Activated T-cell treated with anti-CD3 and anti-CD28 coated beads, Interleukin-2, amount 50 U/mL, for 48 hours (primary cell): ENCODE measurements at regions not wholly inside any gene's neighbourhood (a gene's known extent, or its start where the extent isn't known, plus 50 kb on each side); places are given as distances from the start of the nearest gene placed in this dataset.

Experiments
- DNase-seq, 2 experiments: peaks; one replicate each; pipeline ENCODE4 v3.0.0-alpha.2; 2020

DNA sequence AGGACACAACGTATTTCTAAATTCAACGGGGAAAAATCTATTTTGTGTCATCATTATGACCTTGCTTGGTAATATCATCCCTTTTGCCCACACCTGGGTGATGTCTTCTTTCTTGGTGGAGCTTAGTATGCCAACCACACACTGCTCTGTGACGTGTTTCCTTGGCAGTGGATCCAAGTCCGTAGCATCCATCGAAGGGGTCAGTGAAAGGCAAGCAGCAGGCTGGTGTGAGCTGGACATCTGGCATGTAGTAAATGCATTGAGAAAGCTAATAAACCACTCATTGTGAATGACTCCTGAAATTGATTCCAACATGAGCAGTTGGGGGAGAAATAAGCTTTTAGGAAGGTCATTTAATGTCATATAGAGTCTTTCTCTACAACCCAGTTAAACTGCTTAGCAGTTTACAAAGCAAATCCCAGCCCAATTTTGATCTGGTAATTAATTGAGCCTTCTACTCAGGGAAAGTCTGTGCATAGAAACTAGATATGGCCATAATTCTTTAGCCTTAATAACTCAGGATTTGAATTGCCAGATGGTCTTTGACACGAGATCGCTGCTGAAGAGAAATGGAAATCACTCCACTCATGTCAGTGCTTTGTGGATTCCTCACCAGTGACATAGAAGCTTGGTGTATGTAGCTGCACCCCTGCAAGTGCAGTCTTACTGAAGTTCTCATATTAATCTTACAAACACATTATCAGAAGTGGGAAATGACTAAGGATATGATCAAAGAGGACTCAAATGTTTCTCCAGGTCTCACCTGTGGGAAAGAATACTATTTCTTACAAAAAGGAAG lies 494.8 kb downstream of the CMPK2 start:
- no peak for DNase-seq

DNA sequence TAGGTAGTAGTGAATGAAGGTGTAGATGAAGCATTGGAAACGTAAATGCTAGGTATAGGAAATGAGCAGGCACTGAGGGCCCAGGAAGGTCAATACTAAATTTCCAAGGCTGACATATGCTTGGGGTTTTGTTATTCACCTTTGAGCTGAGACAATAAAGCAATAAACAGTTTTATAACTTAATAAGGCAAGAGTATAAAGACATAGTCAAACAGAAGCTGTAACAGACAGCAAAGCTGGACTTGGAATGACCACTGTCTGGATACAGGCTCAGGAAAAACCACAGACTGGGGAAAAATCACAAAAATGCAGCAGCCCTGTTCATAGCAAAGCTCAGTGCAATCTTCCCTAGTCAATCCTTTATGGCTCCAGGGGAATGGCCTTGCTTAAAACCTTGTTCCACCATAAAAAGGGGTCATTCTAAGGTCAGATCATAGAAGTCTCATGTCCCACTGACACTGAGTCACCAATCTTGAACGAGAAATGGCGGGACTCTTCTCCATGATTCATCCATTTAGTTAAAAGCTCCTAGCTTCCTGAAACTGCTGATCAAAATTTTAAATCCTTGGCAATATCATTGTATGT lies 493.3 kb downstream of the CMPK2 start:
- DNase-seq, result no peak

DNA sequence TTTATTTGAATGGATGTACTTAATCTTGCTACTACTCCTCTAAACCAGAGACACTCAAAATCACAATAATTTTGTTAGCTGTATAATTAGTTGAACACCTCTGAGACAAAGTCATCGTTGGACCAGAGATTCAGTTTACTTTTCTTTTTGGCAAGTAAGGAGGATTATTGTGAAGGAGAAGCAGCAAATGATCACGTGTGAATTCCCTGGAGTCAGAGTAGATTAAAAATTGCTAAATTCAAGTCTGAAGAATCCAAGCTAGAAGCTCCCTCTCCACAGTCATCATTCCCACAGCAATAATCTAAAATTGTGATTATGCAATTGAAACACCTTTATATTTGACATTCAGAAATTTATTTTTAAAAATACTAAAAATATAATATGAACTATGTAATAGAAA lies 484.4 kb downstream of the CMPK2 start:
- no peak for DNase-seq

DNA sequence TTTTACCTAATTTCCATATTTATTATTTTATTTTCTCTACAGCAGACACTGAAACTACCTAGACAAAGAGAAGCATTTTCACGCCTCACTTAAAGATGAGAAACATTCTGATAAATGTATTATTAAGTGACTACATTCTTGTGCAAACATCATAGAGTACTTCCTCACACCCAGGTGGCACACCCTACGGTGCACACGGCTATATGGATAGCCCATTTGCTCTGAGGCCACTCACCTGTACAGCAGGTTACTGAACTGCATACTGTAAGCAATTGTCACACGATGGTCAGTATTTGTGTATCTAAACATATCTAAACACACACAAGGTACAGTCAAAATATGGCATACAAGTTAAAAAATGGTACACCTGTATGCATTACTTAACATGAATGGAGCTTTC lies 481.4 kb downstream of the CMPK2 start:
- no peak for DNase-seq

DNA sequence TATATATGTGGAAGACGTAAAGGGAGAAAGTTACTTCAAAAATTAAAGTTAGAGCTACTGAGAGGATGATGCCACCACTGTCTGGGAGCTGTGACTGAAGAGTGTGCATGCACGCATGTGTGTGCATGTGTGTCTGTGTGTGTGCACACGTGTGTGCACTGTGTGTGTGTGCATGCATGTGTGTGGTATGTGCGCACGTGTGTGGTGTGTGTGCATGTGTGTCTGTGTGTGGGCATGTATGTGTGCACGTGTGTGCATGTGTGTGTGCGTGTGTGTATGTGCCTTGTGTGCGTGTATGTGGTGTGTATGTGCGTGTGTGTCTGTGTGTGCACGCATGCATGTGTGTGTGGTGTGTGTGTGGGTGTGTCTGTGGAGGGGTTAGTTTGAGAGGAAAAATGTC lies 473.4 kb downstream of the CMPK2 start:
- DNase-seq, result no peak

DNA sequence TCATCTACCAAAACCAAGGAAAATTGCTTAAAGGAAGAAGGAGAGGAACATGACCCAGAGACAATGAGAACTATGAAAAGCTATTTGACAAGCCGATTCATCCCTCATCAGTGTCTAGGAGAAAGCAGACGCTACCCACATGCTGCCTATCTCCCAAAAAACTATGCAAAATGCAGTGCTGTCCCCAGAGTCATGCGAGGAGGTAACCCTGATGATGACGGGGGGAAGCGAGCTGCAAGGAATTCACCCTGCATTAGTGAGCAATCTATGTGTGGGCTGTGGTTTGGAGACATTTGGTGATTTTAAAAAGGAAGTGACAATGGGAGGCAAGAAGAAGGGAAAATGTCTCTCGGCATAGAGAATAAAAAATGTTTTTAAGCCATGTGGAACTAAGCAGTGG lies 472.7 kb downstream of the CMPK2 start:
- no peak for DNase-seq

DNA sequence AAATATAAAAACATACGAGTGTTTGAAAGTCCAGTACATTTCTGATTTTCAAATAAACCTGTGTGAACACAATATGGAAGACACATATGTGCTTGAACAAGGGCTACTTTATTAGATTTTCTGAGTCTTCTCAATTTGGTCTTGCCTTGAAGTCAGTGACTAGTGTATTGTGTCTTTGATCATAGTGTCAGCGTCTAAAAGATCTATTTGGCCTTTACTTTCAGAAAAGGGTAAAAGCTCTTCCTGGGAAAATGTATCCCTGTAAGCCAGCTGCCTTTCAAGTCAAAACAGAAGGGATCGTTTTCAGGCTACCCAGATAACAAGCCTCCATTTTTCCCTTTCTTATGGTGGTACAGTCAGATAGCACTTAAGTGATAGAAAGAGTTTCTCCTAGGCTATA lies 471.9 kb downstream of the CMPK2 start:
- DNase-seq, result no peak

DNA sequence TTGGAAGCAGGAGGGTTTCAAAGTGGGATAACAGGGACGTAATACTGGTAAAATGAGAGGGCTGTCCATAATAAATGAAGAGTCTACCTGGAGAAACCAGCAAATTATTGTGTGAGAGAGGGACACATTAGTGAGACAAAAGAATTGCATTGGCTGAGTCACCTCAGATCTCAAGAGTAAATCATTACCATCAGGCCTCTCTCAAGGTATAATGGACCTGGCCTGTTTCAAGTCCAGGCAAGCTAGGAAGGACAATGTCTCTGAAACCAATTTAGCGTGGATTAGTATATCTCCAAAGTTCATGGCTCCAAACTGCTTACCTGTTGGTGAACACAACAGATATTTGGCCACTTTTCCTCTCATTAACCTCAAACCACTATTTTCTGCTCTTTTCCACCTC lies 471.4 kb downstream of the CMPK2 start:
- no peak for DNase-seq

DNA sequence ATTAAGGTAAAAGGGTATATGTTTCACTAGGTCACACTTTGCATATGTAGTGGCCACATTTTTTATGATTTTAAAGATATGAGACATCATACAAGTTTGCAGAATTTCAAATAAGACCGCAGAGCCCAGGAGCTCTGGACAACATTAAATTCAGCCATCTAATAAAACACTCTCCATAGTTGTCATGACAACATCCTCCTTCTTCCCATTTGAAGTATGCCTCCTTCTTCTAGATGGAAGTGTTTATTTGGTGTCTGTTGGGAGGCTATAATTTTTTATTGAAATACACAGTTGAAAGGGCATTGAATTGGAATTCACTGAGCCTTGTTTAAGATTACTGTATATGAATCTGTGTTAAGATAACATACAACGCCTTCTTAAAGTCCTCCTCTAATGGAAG lies 467.3 kb downstream of the CMPK2 start:
- DNase-seq, result no peak

DNA sequence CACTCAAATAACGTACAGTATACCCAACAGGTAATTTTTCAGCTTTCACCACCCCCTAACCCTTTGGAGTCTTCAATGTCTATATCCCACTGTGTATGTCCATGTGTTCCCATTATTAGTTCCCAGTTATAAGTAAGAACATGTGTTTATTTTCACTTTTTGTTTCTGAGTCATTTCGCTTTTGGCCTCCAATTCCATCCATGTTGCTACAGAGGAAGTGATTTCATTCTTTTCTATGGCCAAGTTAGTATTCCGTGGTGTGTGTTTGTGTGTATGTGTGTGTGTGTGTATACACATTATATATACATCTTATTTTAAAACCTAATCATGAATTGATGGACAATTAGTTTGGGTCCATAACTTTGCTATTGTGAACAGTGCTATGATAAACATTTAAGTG lies 464.4 kb downstream of the CMPK2 start:
- DNase-seq, result no peak

DNA sequence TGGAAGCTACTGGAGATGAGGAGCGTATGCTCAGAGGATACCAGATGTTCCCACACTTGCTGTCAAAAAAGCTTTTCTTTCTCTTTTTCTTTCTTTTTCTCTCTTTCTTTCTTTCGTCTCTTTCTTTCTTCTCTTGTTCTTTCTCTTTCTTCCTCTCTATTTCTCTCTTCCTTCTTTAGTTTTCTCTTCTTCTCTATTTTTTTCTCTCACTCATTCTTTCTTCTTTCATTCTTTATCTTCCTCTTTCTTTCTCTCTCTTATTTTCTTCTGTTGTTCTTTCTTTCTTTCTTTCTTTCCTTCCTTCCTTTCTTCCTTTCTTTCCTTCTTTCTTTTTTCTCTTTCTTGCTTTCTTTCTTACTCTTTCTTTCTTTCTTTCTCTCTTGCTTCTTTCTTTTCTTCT lies 457.6 kb downstream of the CMPK2 start:
- DNase-seq, result no peak

DNA sequence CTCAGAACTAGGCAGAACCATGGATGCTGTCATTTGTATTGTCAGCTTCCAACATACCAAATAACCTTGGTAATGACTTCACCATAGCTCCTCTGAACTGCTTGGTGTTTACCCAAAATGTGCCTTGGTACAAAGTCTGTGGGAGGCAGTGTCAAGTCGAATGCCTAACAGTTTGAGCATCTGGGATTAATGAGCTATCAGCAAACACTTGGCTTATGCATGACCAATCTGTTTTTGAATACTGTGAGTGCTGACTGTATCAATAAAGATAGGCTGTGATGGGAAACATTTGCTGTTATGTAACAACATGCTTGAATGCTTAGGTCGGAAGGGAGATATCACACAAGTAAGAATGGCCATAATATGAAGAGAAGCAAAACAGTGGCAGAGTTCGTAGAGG lies 455.4 kb downstream of the CMPK2 start:
- no peak for DNase-seq

DNA sequence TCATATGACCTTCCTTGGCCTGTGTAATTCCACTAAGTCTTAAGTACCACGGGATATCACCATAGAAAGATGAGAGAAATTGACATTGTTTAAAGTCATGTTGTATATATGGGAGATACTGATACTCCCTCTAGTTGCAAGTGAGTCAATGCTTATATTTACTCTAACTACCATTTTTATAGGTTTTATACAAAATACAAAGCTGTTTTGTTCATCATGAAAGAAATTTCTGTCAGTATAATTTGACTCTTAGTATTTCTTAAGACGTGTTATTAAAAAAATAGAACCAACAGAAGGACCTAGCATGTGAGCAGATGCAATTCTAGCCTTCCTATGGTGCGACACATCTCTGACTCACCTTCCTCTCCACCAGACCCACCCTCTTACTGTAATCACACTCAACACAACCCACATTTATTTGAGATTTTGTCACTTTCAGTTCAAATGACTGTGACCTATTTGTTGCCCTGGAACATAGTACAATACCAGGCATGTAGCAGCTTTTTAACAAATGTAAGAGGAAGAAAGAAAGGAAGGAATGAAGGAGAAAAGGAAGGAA lies 453.1 kb downstream of the CMPK2 start:
- DNase-seq, result no peak

DNA sequence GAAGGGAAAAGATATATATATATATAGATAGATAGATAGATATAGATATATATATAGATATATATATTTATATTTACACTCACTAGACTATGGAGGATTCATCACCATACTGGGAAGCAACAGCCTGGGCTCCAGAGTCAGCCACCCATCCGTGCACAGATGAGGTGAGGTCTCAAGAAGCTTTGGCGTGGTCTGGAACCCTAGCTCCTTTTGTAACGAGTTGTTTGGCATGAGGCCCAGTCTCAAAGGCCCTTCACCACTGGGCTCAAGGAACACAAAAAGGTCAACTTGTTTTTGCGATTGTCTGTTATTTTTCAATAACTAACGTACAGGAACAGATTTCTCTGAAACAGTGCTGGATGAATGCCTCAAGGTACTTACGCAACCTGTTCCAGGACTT lies 448.7 kb downstream of the CMPK2 start:
- DNase-seq, result no peak

DNA sequence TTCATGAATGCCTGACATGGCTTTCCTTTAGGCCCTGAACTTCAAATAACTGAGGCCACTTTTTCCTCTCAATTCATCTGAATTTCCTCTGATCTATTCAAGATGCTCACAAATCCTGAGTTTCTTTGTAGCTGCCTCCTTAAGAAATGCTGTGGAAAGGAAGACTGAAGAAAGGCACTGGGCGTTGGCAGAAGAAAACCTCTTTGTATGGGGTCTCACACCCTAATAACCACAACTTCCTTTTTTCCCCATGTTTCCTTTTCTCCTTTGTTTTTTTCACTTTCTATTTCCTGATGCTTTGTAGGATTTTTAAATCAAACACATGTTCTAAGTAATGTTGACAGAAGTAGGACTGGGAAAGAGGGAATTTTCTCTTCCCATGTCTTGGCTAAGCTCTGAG lies 447.4 kb downstream of the CMPK2 start:
- DNase-seq, result no peak

DNA sequence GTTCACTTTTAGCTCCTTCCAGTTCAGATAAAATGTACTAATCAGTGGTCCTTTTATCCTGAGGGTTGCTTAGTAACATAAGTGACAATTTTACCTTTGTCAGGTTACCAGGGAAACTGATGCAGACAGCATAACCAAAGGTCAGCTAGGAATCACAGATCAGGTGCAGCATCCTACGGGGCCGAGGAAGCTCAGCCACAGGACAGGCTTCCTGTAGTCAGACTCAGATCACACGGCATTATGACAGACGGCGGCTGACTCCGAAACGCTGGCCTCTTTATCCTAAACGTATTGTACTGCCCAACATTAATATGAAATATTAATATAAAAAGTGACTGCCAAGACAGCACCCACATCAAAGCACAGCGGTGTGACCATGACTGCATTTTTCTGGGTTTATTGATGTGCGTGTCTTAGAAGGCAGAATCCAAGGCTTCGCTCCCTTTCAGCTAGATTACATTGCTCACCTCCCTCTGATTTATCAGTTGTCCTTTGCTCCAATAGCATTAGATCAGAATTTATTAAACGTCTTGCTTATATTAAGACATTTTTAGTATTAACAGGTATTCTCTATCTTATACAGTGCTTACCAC lies 444.5 kb downstream of the CMPK2 start:
- DNase-seq, result no peak

DNA sequence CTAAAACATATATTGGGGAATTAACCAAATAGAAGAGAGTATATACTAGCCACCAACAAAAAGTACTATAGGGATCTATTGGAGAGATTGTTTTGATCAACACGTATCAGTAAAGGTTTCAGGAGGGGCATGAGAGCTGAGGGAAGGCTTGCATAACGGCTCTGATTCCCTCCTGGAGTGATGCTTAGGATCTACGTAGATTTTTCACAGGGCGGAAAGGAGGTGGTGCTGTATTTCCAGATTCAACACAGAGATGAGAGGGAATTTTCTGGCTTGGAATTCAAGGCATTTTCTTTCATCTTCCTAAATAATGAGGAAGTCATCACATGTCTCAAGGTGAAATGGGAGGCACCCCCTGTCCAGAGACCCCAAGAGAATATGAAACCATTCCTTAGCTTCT lies 443.8 kb downstream of the CMPK2 start:
- DNase-seq, result no peak

DNA sequence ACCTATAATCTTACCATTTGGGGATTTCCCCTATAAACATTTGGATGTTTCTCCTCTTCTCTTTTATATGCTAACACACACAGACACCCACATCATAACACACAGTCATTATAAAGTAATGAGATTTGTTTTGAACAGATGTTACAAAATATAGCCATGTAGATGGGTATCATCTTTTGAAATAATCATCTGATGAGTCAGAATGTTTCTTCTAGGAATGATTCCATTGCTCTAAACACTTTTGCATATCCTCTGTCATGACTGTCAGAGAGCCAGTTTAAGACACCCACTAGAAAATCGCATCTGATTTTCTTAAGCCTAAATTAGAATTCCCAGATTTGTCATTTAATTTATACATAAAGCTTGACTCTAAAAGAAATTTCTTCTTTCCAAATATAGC lies 442.6 kb downstream of the CMPK2 start:
- no peak for DNase-seq

DNA sequence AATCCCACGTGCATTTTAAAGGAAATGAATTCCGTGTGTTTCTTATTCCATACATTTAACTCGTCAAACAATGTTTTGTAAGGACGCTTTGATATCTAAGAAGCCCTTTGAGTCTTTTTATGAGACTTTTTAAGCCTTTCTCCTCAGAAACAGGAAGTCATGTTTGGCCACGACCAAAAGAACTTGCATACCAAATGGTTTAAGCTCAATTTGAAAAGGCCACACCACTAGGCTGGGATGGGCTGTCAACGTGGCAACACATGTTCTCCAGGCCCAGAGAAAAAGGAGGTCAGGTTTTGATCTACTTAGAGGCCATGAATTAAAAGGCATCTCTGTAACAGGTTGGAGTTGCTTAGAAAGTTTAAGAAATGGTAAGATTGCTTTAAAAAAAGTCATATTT lies 441.8 kb downstream of the CMPK2 start:
- no peak for DNase-seq

DNA sequence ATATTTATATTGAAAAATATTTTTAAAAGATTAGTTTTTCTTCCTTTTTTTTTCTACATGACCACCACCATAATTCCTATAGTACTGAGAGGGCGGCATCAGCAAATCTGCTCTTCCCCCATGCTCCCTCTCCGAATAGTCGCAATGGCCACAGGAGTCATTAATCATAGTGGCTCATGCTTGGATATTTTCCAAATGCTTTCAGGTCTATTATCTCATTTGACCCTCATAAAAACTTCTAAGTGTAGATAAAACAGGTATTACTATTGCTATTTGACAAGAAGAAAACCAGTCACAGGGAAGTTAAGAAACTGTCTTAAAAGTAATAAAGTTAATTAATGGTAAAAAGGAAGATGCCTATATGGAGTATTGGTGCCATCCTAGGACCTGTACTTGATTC lies 440.7 kb downstream of the CMPK2 start:
- no peak for DNase-seq

DNA sequence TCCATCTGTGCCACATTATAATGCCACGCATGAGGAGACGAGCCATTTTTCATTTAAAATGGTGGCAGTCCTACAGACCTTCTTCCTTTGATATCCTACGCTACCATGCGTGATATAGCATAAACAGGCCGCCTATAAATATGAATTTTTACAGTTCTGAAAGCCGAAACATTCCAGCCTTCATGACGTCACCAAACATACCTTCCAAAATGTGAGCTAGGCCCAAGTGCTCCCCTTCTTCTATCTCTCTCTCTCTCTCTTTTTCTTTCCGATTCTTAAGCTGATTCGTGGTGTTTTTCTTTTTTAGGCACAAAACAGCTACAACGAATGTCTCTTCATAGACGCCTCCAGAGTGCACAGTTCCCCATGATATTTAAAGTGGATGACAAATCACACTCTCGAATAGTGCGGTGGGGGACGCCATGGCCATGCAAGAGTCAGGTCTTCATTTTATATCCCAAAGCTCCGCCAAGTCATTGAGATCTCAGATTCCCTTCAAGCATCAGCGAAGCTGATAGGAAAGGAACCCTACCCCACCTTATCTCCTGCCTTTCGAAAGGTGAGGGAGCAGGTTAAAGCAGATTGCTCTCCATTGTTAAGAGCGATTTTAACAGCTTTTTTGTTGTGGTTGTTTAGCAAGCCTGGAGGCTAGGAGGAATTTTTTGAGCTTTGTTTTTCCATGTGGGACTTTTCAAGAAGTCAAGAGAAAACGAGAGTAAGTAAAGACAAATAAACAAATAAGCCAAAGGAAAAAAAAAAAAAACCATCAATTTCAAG lies 436.3 kb downstream of the CMPK2 start:
- no peak for DNase-seq

DNA sequence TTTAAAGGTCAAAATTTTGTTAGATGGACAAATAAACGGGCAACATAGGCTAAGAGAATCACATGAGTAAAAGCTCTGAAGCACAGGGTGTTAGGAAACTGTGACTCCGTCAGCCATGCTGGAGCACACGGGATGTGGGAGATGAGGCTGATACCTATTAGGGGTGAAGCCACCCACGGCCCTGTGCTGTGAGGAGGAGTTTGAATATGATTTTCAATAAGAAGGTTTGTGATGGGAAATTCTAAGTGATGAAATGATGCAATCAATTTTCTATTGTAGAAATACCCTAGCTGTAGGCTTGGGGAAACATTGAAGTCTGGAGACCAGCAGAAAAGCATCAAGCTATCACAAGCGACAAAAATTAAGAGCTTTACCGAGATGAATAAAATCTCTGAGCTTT lies 431.3 kb downstream of the CMPK2 start:
- DNase-seq, result no peak

DNA sequence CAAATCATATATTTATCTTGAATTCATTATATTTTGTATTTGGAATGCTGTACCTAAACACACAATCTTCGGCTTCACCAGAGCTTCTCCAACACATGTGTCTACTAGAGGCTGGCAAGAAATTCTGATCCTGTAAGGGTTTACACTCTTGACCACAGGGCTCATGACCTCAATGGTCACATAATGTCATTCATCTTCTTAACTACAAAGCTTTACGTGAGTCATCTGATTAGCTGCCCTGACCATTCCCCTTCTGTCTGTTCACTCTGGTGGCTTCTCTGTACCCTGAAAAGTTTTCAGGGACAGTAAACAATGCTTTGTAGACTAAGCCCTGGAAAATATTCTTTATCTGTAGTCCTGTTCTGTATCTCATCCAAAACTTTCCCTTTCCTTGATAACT lies 423.9 kb downstream of the CMPK2 start:
- no peak for DNase-seq
